ENCODE measurements at regions not wholly inside any gene's neighbourhood (a gene's known extent, or its start where the extent isn't known, plus 50 kb on each side); places are given as distances from the start of the nearest gene placed in this dataset.

GRCh38 chr7:114128880-114129279 lies 210.1 kb upstream of the PPP1R3A start:
- TF ChIP-seq CTCF (IDR thresholded peaks at IDR 0.05) (no peak), POLR2A (IDR thresholded peaks at IDR 0.05) (no peak)

Measured in esophagus squamous epithelium (tissue), 4 donors.